H1 (cell line): ENCODE measurements at regions not wholly inside any gene's neighbourhood (a gene's known extent, or its start where the extent isn't known, plus 50 kb on each side); places are given as distances from the start of the nearest gene placed in this dataset.

Experiments used
- EZH2 ChIP-seq: fragments of 200-600 bp; sonication (generic); IDR thresholded peaks from 2 replicates; pipeline ENCODE4 v1.7.1; 2012; ENCODE audit warnings: low read depth, mild to moderate bottlenecking, moderate library complexity, low read length, inconsistent platforms; ENCODE audit not compliant: severe bottlenecking
- MAFK ChIP-seq: IDR thresholded peaks from 2 replicates; pipeline ENCODE4 v1.6.1; 2012; ENCODE audit warnings: low read depth, mild to moderate bottlenecking, improper control_type of control experiment, low read length
- POLR2A ChIP-seq, 2 experiments: IDR thresholded peaks; 1 replicate in 1 of 2; 2 replicates in 1 of 2; pipeline ENCODE4 v1.6.1; 2011; ENCODE audit warnings: low read depth in 2 of 2, low read length in 2 of 2, mild to moderate bottlenecking in 2 of 2; ENCODE audit errors: control extremely low read depth in 1 of 2
- RAD21 ChIP-seq, 2 experiments: IDR thresholded peaks in 1 of 2; conservative IDR thresholded peaks in 1 of 2; 2 replicates each; pipeline ENCODE4 v1.6.1; 2011; ENCODE audit warnings: low read depth in 2 of 2, low read length in 2 of 2, improper control_type of control experiment in 1 of 2, inconsistent platforms in 1 of 2, mild to moderate bottlenecking in 1 of 2, moderate library complexity in 1 of 2
- RNF2 ChIP-seq: fragments of 200-900, 300-1000 bp; sonication (generic); IDR thresholded peaks from 2 replicates; pipeline ENCODE4 v1.7.1; 2016; ENCODE audit warnings: borderline replicate concordance, low read depth, mild to moderate bottlenecking, antibody characterized with exemption, low read length; ENCODE audit not compliant: poor library complexity, severe bottlenecking; ENCODE audit errors: missing control alignments
- RXRA ChIP-seq: IDR thresholded peaks from 2 replicates; pipeline ENCODE4 v1.6.1; 2011; ENCODE audit warnings: low read depth, mild to moderate bottlenecking, low read length, moderate library complexity; ENCODE audit not compliant: insufficient read depth
- SP2 ChIP-seq: IDR thresholded peaks from 2 replicates; pipeline ENCODE4 v1.6.1; 2012; ENCODE audit warnings: mild to moderate bottlenecking, low read length, inconsistent platforms
- TBP ChIP-seq: IDR thresholded peaks from 2 replicates; pipeline ENCODE4 v1.6.1; 2011; ENCODE audit warnings: low read depth, low read length, improper control_type of control experiment
- YY1 ChIP-seq: IDR thresholded peaks from 2 replicates; pipeline ENCODE4 v1.6.1; 2011; ENCODE audit warnings: low read depth, mild to moderate bottlenecking, low read length
- TF ChIP-seq, protein P1 (sequence below), 3 experiments: IDR thresholded peaks; 1 replicate in 2 of 3; 2 replicates in 1 of 3; pipeline versions ENCODE4 v1.5.1 to v1.6.1; 2011; ENCODE audit warnings: low read length in 3 of 3, mild to moderate bottlenecking in 3 of 3, inconsistent platforms in 2 of 3, low read depth in 1 of 3, moderate library complexity in 1 of 3; ENCODE audit not compliant: insufficient read depth in 1 of 3; ENCODE audit errors: control extremely low read depth in 1 of 3
- TF ChIP-seq, protein P2 (sequence below): IDR thresholded peaks from 2 replicates; pipeline ENCODE4 v1.6.1; 2011; ENCODE audit warnings: low read length, improper control_type of control experiment
- TF ChIP-seq, protein P3 (sequence below): IDR thresholded peaks from 2 replicates; pipeline ENCODE4 v1.6.1; 2012; ENCODE audit warnings: inconsistent platforms

DNA sequence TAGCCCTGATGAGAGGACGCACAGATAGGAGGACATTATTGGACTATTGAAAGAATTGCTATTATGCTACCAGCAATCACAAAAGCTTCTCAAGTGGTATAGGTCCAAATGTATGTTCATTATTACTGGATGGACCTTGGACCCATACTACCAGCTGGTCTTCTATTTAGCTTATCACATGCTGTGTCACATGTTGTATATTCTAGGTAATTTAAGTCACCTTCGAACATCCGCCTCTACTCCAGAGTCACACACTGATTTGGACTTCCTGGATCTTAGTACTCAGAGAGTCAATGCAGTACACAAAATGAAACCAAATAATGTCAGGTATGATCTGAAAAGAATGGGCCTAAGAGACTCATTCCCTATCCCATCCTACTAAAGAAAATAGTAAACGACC, 534.0 kb upstream of the API5 start:
- TF ChIP-seq, protein P1, sequence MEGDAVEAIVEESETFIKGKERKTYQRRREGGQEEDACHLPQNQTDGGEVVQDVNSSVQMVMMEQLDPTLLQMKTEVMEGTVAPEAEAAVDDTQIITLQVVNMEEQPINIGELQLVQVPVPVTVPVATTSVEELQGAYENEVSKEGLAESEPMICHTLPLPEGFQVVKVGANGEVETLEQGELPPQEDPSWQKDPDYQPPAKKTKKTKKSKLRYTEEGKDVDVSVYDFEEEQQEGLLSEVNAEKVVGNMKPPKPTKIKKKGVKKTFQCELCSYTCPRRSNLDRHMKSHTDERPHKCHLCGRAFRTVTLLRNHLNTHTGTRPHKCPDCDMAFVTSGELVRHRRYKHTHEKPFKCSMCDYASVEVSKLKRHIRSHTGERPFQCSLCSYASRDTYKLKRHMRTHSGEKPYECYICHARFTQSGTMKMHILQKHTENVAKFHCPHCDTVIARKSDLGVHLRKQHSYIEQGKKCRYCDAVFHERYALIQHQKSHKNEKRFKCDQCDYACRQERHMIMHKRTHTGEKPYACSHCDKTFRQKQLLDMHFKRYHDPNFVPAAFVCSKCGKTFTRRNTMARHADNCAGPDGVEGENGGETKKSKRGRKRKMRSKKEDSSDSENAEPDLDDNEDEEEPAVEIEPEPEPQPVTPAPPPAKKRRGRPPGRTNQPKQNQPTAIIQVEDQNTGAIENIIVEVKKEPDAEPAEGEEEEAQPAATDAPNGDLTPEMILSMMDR (IDR thresholded peaks at IDR 0.05; ENCODE audit: control extremely low read depth in 1 of 3, insufficient read depth in 1 of 3, low read depth in 1 of 3, low read length in 3 of 3): no peak
- TF ChIP-seq POLR2A (IDR thresholded peaks at IDR 0.05; ENCODE audit: control extremely low read depth in 1 of 2, low read depth in 2 of 2, low read length in 2 of 2): no peak
- TF ChIP-seq, protein P2, sequence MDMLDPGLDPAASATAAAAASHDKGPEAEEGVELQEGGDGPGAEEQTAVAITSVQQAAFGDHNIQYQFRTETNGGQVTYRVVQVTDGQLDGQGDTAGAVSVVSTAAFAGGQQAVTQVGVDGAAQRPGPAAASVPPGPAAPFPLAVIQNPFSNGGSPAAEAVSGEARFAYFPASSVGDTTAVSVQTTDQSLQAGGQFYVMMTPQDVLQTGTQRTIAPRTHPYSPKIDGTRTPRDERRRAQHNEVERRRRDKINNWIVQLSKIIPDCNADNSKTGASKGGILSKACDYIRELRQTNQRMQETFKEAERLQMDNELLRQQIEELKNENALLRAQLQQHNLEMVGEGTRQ: no peak
- TF ChIP-seq RXRA: no peak
- no peak for TF ChIP-seq RNF2
- no peak for TF ChIP-seq YY1
- no peak for TF ChIP-seq RAD21 (IDR thresholded peaks at IDR 0.05 in 1 of 2, conservative IDR thresholded peaks at IDR 0.05 in 1 of 2; ENCODE audit: low read depth in 2 of 2, low read length in 2 of 2)
- no peak for TF ChIP-seq EZH2
- TF ChIP-seq MAFK: no peak
- TF ChIP-seq SP2: no peak
- TF ChIP-seq, protein P3, sequence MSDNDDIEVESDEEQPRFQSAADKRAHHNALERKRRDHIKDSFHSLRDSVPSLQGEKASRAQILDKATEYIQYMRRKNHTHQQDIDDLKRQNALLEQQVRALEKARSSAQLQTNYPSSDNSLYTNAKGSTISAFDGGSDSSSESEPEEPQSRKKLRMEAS: no peak
- TF ChIP-seq TBP: no peak
